Gastroesophageal sphincter (tissue), 4 donors: ENCODE measurements at regions not wholly inside any gene's neighbourhood (a gene's known extent, or its start where the extent isn't known, plus 50 kb on each side); places are given as distances from the start of the nearest gene placed in this dataset.
"Not testable (repeated sequence)": the region's sequence is repeated elsewhere in the genome, so short reads cannot be mapped to it uniquely, and the experiment has no call there.

Source experiments
- ATAC-seq: fragments of 150-250 bp; one replicate; pipeline ENCODE4 v1.9.1; 2016; ENCODE audit warnings: mild to moderate bottlenecking, moderate library complexity
- H3K27ac ChIP-seq, 4 donors: fragments of 200-600 bp; sonication (generic) in 3 of 4; 1 replicate in 3 of 4; 2 replicates in 1 of 4; pipeline ENCODE4 v1.5.1; 2016 to 2019
- H3K27me3 ChIP-seq: fragments of 200-600 bp; sonication (generic); one replicate; pipeline ENCODE4 v1.5.1; 2019
- H3K36me3 ChIP-seq, 2 donors: fragments of 200-600 bp; sonication (generic); one replicate each; pipeline ENCODE4 v1.5.1; 2019; ENCODE audit warnings: control low read depth in 1 of 2
- H3K4me1 ChIP-seq, 3 donors: fragments of 200-600 bp; sonication (generic); 1 replicate in 2 of 3; 2 replicates in 1 of 3; pipeline ENCODE4 v1.5.1; 2016 to 2019; ENCODE audit warnings: control low read depth in 2 of 3
- H3K4me3 ChIP-seq, 2 donors: fragments of 200-600 bp; sonication (generic); one replicate each; pipeline ENCODE4 v1.5.1; 2019; ENCODE audit warnings: mild to moderate bottlenecking in 1 of 2, moderate library complexity in 1 of 2
- H3K9me3 ChIP-seq, 3 donors: fragments of 200-600 bp; sonication (generic); one replicate each; pipeline ENCODE4 v1.5.1; 2017 to 2019; ENCODE audit warnings: control low read depth in 2 of 3
- EP300 ChIP-seq: sonication (generic); formaldehyde crosslinking; IDR thresholded peaks from one replicate; pipeline ENCODE4 v1.6.1; 2017; ENCODE audit warnings: antibody characterized with exemption, mild to moderate bottlenecking
- POLR2A ChIP-seq, 2 donors: fragments of 450-650 bp; IDR thresholded peaks; one replicate each; pipeline ENCODE4 v1.6.1; 2017; ENCODE audit warnings: antibody characterized with exemption in 2 of 2, mild to moderate bottlenecking in 2 of 2, moderate library complexity in 1 of 2
- POLR2AphosphoS5 ChIP-seq: sonication (generic); formaldehyde crosslinking; IDR thresholded peaks from one replicate; pipeline ENCODE4 v1.6.1; 2017; ENCODE audit warnings: antibody characterized with exemption
- WGBS, 2 donors: methylation state at CpG; one replicate each; pipeline ENCODE4 v1.1.5; 2018; ENCODE audit warnings: low coverage in 1 of 2; 5-methylcytosine and 5-hydroxymethylcytosine counted together
- TF ChIP-seq, protein P1 (sequence below), 4 experiments: fragments of 200-600 bp in 2 of 4; fragments of 450-650 bp in 2 of 4; sonication (generic) in 1 of 4; IDR thresholded peaks; one replicate each; pipeline ENCODE4 v1.5.1; 2017 to 2019; ENCODE audit warnings: antibody characterized with exemption in 4 of 4, mild to moderate bottlenecking in 2 of 4, moderate library complexity in 2 of 4

DNA sequence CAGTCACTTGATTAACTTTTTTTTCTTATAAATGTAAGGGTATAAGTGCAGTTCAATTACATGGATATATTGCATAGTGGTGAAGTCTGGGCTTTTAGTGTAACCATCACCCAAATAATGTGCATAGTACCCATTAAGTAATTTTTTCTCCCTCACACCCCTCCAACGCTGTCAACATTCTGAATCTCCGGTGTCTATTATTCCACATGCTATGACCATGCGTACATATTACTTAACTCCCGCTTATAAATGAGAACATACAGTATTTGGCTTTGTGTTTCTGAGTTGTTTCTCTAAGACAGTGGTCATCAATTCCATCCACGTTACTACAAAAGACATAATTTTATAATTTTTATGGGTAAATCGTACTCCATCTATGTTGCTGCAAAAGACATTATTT is 1191.1 kb downstream of the NCAM2 start:
- Histone ChIP-seq H3K36me3 (no peaks in the 10 kb centered on the region), H3K27me3 (no peaks in the 10 kb centered on the region), H3K4me3 (no peak overlapping the region), H3K9me3 (no peaks in the 10 kb centered on the region), H3K27ac (no peak overlapping the region), H3K4me1 (no peaks in the 10 kb centered on the region)
- ATAC-seq = no peak
- 92 to 98% methylated on average over 6 of the region's 6 CpGs for WGBS, 2 donors
- TF ChIP-seq POLR2AphosphoS5 = no peak
- TF ChIP-seq EP300 = no peak
- TF ChIP-seq POLR2A (IDR thresholded peaks at IDR 0.05) = no peak
- TF ChIP-seq, protein P1, sequence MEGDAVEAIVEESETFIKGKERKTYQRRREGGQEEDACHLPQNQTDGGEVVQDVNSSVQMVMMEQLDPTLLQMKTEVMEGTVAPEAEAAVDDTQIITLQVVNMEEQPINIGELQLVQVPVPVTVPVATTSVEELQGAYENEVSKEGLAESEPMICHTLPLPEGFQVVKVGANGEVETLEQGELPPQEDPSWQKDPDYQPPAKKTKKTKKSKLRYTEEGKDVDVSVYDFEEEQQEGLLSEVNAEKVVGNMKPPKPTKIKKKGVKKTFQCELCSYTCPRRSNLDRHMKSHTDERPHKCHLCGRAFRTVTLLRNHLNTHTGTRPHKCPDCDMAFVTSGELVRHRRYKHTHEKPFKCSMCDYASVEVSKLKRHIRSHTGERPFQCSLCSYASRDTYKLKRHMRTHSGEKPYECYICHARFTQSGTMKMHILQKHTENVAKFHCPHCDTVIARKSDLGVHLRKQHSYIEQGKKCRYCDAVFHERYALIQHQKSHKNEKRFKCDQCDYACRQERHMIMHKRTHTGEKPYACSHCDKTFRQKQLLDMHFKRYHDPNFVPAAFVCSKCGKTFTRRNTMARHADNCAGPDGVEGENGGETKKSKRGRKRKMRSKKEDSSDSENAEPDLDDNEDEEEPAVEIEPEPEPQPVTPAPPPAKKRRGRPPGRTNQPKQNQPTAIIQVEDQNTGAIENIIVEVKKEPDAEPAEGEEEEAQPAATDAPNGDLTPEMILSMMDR (IDR thresholded peaks at IDR 0.05) = no peak

DNA sequence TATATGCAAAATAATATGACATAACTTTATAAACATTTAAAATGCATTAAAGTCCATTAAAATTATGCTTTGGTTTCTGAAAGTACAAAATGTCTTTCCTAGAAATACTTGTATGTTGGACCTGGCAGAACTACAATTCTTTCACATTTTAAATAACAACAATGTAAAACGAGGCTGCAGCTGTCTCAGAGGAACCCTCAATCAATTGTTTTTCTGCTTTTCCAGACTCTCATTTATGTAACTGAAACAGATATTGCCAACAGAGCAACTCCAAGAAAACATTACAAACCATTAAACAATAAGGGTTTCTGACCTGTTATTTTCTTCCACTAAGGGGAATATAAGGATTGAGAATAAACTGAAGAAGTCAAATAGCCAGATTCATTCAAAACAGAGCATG is 1193.4 kb downstream of the NCAM2 start:
- ATAC-seq = no peak
- H3K9me3 ChIP-seq = no peaks in the 10 kb centered on the region
- no peak overlapping the region for H3K27ac ChIP-seq
- no peaks in the 10 kb centered on the region for H3K27me3 ChIP-seq
- no peak overlapping the region for H3K4me3 ChIP-seq
- TF ChIP-seq POLR2A (IDR thresholded peaks at IDR 0.05) = no peak
- TF ChIP-seq, protein P1 (IDR thresholded peaks at IDR 0.05) = no peak
- 11 to 29% methylated on average over 1 of the region's 1 CpG for WGBS, 2 donors
- no peaks in the 10 kb centered on the region for H3K36me3 ChIP-seq
- no peaks in the 10 kb centered on the region for H3K4me1 ChIP-seq

- 38 to 51% methylated on average over 2 of the region's 2 CpGs for WGBS, 2 donors
- TF ChIP-seq POLR2AphosphoS5 = no peak
- TF ChIP-seq EP300 = no peak
- no peak for TF ChIP-seq POLR2A (IDR thresholded peaks at IDR 0.05)
- TF ChIP-seq, protein P1 (IDR thresholded peaks at IDR 0.05) = no peak
- H3K27me3 ChIP-seq = no peaks in the 10 kb centered on the region
- no peaks in the 10 kb centered on the region for H3K4me1 ChIP-seq
- no peak overlapping the region for H3K4me3 ChIP-seq
- H3K36me3 ChIP-seq = no peaks in the 10 kb centered on the region
- H3K27ac ChIP-seq = no peak overlapping the region
- no peaks in the 10 kb centered on the region for H3K9me3 ChIP-seq
- no peak for ATAC-seq
These were observed 1194.6 kb downstream of the NCAM2 start for GRCh38 chr21:22192766-22193165.

- not testable (repeated sequence) for H3K27me3 ChIP-seq, H3K4me1 ChIP-seq, H3K27ac ChIP-seq, H3K9me3 ChIP-seq, ATAC-seq, H3K36me3 ChIP-seq, H3K4me3 ChIP-seq
- WGBS, 2 donors = 93 to 97% methylated on average over 5 to 6 of the region's 6 CpGs
These were observed 1196.8 kb downstream of the NCAM2 start for GRCh38 chr21:22194986-22195385.

DNA sequence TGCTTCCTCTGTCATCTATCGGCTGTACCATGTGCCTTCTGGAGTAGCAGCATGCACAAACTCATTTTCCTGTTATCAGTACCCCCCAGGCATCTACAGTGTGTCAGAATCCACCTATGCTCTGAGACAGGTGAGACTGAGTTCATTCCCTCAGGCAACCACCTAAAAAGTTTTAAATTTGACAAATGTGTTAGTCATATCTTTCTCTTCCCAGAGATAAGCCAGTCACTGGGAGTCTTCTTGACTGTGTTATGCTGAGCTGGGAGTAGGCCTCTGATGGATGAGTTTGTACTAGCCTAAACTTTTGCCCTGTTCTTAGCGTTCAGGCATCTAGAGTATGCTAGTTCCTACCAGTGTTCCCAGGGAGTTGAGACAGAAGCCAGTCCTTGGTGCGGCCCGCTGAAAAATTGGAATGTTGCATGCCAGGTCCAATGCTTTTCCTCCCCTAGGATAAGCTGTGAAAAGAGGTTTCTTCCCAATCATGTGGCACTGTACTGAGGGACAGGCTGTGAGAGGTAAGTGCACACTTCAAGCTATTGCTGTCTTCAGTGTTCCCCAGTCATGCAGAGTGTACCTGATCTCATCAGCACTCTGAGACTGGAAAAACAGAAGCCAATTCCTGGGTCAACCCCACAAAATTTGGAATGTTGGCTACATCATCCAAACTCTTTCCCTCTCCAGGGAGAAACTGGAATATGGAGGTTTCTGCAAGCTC is 1202.3 kb downstream of the NCAM2 start:
- H3K27ac ChIP-seq = no peak overlapping the region
- TF ChIP-seq EP300 (no peak), POLR2AphosphoS5 (no peak), POLR2A (IDR thresholded peaks at IDR 0.05) (no peak)
- TF ChIP-seq, protein P1 (IDR thresholded peaks at IDR 0.05) = no peak
- H3K4me3 ChIP-seq = no peak overlapping the region
- H3K4me1 ChIP-seq = no peaks in the 10 kb centered on the region
- no peak for ATAC-seq
- H3K36me3 ChIP-seq = no peaks in the 10 kb centered on the region
- 48 to 72% methylated on average over 2 to 4 of the region's 4 CpGs for WGBS, 2 donors
- no peaks in the 10 kb centered on the region for H3K27me3 ChIP-seq
- no peaks in the 10 kb centered on the region for H3K9me3 ChIP-seq
